Stomach (tissue), 8 donors: ENCODE measurements at regions not wholly inside any gene's neighbourhood (a gene's known extent, or its start where the extent isn't known, plus 50 kb on each side); places are given as distances from the start of the nearest gene placed in this dataset.
"Not testable (repeated sequence)": the region's sequence is repeated elsewhere in the genome, so short reads cannot be mapped to it uniquely, and the experiment has no call there.

ENCODE experiments used
- DNase-seq, 2 donors: peaks; one replicate each; pipeline versions ENCODE4 v3.0.0 to v3.0.0-alpha.2; 2013 to 2019
- H3K27ac ChIP-seq, 5 donors: fragments of 200-600 bp in 4 of 5; sonication (generic) in 4 of 5; one replicate each; pipeline ENCODE4 v1.5.1; 2013 to 2019; ENCODE audit warnings: mild to moderate bottlenecking in 1 of 5, moderate library complexity in 1 of 5
- H3K27me3 ChIP-seq, 3 donors: fragments of 200-600 bp; sonication (generic); one replicate each; pipeline ENCODE4 v1.5.1; 2017 to 2019; ENCODE audit warnings: mixed run types in 1 of 3
- H3K36me3 ChIP-seq, 4 donors: fragments of 200-600 bp; sonication (generic); 1 replicate in 3 of 4; 2 replicates in 1 of 4; pipeline ENCODE4 v1.5.1; 2016 to 2019
- H3K4me1 ChIP-seq, 4 donors: fragments of 200-600 bp; sonication (generic); one replicate each; pipeline ENCODE4 v1.5.1; 2016 to 2019
- H3K4me3 ChIP-seq, 4 donors: fragments of 200-600 bp; sonication (generic) in 3 of 4; one replicate each; pipeline ENCODE4 v1.5.1; 2016 to 2019; ENCODE audit warnings: mild to moderate bottlenecking in 1 of 4
- H3K9me3 ChIP-seq, 4 donors: fragments of 200-600 bp; sonication (generic); one replicate each; pipeline ENCODE4 v1.5.1; 2016 to 2019
- WGBS, 5 donors: extraction: QIAGEN DNeasy Blood & Tissue Kit in 3 of 5; methylation state at CpG; one replicate each; pipeline versions ENCODE4 v1.1.5 to v1.1.7; 2013 to 2018; 5-methylcytosine and 5-hydroxymethylcytosine counted together
- intact Hi-C: fragments of 100-400 bp; cut with DNase I; formaldehyde crosslinking; loops from one replicate; pipeline ENCODE4 v1.15.1; 2023; ENCODE audit warnings: low total_unique reads
- donor health status: healthy with polysubstance abuse.
- donor health status: Bipolar disorder and iron deficiency.
- donor health status: healthy.

DNA sequence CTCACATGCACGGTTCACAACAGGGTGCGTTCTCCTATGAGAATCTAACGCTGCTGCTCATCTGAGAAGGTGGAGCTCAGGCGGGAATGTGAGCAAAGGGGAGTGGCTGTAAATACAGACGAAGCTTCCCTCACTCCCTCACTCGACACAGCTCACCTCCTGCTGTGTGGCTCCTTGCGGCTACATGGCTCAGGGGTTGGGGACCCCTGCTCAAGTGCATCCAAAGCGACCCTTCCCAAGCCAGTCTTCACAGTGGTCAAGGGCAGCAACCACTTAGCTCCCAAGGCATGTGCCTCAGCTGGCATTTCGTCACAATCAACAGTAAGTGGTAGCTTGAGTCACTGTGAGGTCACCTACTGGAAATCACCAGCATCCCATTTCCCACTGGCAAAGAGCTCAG, 64.6 kb upstream of the SCGB1C2 start:
- WGBS, 5 donors: 79 to 81% methylated on average over 5 to 9 of the region's 9 CpGs; no CpG with 5 or more reads in 3 of the 5 donors
- H3K36me3 ChIP-seq, H3K27me3 ChIP-seq, H3K27ac ChIP-seq, intact Hi-C loops, H3K4me1 ChIP-seq, H3K4me3 ChIP-seq, H3K9me3 ChIP-seq: not testable (repeated sequence)
- peak in 1 of 2 donors; percentile 0 for DNase-seq
